ENCODE measurements at regions not wholly inside any gene's neighbourhood (a gene's known extent, or its start where the extent isn't known, plus 50 kb on each side); places are given as distances from the start of the nearest gene placed in this dataset.
"Not testable (repeated sequence)": the region's sequence is repeated elsewhere in the genome, so short reads cannot be mapped to it uniquely, and the experiment has no call there.

DNA sequence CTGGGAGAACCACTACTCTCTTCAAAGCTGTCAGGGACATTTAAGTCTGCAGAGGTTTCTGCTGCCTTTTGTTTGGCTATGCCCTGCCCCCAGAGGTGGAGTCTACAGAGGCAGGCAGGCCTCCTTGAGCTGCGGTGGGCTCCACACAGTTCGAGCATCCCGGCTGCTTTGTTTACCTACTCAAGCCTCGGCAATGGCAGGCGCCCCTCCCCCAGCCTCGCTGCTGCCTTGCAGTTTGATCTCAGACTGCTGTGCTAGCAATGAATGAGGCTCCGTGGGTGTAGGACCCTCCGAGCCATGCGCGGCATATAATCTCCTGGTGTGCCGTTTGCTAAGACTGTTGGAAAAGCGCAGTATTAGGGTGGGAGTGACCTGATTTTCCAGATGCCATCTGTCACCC, 115.3 kb upstream of the WNT7A start:
- TF ChIP-seq, protein P1, sequence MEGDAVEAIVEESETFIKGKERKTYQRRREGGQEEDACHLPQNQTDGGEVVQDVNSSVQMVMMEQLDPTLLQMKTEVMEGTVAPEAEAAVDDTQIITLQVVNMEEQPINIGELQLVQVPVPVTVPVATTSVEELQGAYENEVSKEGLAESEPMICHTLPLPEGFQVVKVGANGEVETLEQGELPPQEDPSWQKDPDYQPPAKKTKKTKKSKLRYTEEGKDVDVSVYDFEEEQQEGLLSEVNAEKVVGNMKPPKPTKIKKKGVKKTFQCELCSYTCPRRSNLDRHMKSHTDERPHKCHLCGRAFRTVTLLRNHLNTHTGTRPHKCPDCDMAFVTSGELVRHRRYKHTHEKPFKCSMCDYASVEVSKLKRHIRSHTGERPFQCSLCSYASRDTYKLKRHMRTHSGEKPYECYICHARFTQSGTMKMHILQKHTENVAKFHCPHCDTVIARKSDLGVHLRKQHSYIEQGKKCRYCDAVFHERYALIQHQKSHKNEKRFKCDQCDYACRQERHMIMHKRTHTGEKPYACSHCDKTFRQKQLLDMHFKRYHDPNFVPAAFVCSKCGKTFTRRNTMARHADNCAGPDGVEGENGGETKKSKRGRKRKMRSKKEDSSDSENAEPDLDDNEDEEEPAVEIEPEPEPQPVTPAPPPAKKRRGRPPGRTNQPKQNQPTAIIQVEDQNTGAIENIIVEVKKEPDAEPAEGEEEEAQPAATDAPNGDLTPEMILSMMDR (IDR thresholded peaks at IDR 0.05) = not testable (repeated sequence)
- TF ChIP-seq POLR2A (IDR thresholded peaks at IDR 0.05) = not testable (repeated sequence)
